Esophagus muscularis mucosa (tissue), 4 donors: ENCODE measurements at regions not wholly inside any gene's neighbourhood (a gene's known extent, or its start where the extent isn't known, plus 50 kb on each side); places are given as distances from the start of the nearest gene placed in this dataset.

Experiments
- CTCF ChIP-seq, 3 experiments: fragments of 200-600 bp in 2 of 3; fragments of 450-650 bp in 1 of 3; sonication (generic) in 2 of 3; IDR thresholded peaks; one replicate each; pipeline ENCODE4 v1.5.1; 2017 to 2019; ENCODE audit warnings: antibody characterized with exemption in 3 of 3, mild to moderate bottlenecking in 2 of 3, moderate library complexity in 1 of 3
- EP300 ChIP-seq: sonication (generic); formaldehyde crosslinking; IDR thresholded peaks from one replicate; pipeline ENCODE4 v1.6.1; 2017; ENCODE audit warnings: antibody characterized with exemption
- POLR2A ChIP-seq: fragments of 450-650 bp; IDR thresholded peaks from one replicate; pipeline ENCODE4 v1.6.1; 2017; ENCODE audit warnings: antibody characterized with exemption, moderate library complexity, mild to moderate bottlenecking, low read depth

GRCh38 chr6:119540417-119540816 is 190.9 kb upstream of the MAN1A1 start:
- TF ChIP-seq POLR2A (no peak), EP300 (no peak), CTCF (IDR thresholded peaks at IDR 0.05) (no peak)
